ENCODE measurements at regions not wholly inside any gene's neighbourhood (a gene's known extent, or its start where the extent isn't known, plus 50 kb on each side); places are given as distances from the start of the nearest gene placed in this dataset.
"Not testable (repeated sequence)": the region's sequence is repeated elsewhere in the genome, so short reads cannot be mapped to it uniquely, and the experiment has no call there.

DNA sequence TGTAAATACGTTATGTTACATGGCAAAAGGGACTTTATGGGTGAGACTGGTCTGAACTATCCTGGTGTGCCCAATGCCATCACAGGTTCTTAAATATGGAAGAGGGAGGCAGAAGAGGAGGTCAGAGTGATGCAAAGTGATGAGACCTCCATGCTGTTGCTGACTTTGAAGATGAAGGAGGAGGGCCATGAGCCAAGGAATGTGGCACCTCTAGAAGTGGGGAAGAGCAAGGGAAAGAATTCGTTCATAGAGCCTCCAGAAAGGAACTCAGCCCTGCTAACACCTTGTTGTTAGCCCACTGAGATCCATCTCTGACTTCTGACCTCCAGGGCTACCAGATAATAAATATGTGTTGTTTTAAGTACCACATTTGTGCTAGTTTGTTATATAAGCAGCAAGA lies 462.0 kb downstream of the RPS6KC1 start:
- WGBS (ENCODE audit: low lambda C conversion rate, missing lambda C conversion rate), result 71% methylated on average over 2 of the region's 2 CpGs
- no peaks in the 10 kb centered on the region for H3K79me2 ChIP-seq
- H3K4me3 ChIP-seq, result no peak overlapping the region
- H3K27ac ChIP-seq, result no peak overlapping the region
- H2AFZ ChIP-seq, result no peak overlapping the region
- no peaks in the 10 kb centered on the region for H3K4me1 ChIP-seq (ENCODE audit: insufficient read depth)
- no peak for TF ChIP-seq EZH2phosphoT487 (IDR thresholded peaks at IDR 0.05; ENCODE audit: low read depth, severe bottlenecking, unreplicated experiment)
- TF ChIP-seq EZH2 (IDR thresholded peaks at IDR 0.05; ENCODE audit: borderline replicate concordance), result no peak
- TF ChIP-seq, protein P1, sequence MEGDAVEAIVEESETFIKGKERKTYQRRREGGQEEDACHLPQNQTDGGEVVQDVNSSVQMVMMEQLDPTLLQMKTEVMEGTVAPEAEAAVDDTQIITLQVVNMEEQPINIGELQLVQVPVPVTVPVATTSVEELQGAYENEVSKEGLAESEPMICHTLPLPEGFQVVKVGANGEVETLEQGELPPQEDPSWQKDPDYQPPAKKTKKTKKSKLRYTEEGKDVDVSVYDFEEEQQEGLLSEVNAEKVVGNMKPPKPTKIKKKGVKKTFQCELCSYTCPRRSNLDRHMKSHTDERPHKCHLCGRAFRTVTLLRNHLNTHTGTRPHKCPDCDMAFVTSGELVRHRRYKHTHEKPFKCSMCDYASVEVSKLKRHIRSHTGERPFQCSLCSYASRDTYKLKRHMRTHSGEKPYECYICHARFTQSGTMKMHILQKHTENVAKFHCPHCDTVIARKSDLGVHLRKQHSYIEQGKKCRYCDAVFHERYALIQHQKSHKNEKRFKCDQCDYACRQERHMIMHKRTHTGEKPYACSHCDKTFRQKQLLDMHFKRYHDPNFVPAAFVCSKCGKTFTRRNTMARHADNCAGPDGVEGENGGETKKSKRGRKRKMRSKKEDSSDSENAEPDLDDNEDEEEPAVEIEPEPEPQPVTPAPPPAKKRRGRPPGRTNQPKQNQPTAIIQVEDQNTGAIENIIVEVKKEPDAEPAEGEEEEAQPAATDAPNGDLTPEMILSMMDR (IDR thresholded peaks at IDR 0.05; ENCODE audit: poor library complexity), result no peak
- H3K36me3 ChIP-seq (replicated peaks; ENCODE audit: insufficient read depth, low read depth), result no peaks in the 10 kb centered on the region
- no peaks in the 10 kb centered on the region for H4K20me1 ChIP-seq (ENCODE audit: insufficient read depth, poor library complexity, severe bottlenecking)
- DNase-seq (ENCODE audit: low spot score), result no peak
- peaks cover 2% of the 10 kb centered on the region for H3K27me3 ChIP-seq
- no peaks in the 10 kb centered on the region for H3K9me3 ChIP-seq (ENCODE audit: low read depth)
- no peaks in the 10 kb centered on the region for H3K9me2 ChIP-seq (replicated peaks; ENCODE audit: insufficient read depth)
- H3K4me2 ChIP-seq, result no peak overlapping the region

DNA sequence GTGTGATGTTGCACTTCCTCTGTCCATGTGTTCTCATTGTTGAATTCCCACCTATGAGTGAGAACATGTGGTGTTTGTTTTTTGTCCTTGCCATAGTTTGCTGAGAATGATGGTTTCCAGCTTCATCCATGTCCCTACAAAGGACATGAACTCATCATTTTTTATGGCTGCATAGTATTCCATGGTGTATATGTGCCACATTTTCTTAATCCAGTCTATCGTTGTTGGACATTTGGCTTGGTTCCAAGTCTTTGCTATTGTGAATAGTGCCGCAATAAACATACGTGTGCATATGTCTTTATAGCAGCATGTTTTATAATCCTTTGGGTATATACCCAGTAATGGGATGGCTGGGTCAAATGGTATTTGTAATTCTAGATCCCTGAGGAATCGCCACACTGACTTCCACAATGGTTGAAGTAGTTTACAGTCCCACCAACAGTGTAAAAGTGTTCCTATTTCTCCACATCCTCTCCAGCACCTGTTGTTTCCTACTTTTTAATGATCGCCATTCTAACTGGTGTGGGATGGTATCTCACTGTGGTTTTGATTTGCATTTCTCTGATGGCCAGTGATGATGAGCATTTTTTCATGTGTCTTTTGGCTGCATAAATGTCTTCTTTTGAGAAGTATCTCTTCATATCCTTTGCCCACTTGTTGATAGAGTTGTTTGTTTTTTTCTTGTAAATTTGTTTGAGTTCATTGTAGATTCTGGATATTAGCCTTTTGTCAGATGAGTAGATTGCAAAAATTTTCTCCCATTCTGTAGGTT lies 463.6 kb downstream of the RPS6KC1 start:
- not testable (repeated sequence) for H3K27me3 ChIP-seq; H3K27ac ChIP-seq; H3K4me2 ChIP-seq; H3K4me1 ChIP-seq (ENCODE audit: insufficient read depth); H3K9me2 ChIP-seq (replicated peaks; ENCODE audit: insufficient read depth); H3K4me3 ChIP-seq; H2AFZ ChIP-seq; DNase-seq (ENCODE audit: low spot score); H3K36me3 ChIP-seq (replicated peaks; ENCODE audit: insufficient read depth, low read depth); H4K20me1 ChIP-seq (ENCODE audit: insufficient read depth, poor library complexity, severe bottlenecking); H3K79me2 ChIP-seq; H3K9me3 ChIP-seq (ENCODE audit: low read depth)
- 93% methylated on average over 5 of the region's 5 CpGs for WGBS (ENCODE audit: low lambda C conversion rate, missing lambda C conversion rate)

DNA sequence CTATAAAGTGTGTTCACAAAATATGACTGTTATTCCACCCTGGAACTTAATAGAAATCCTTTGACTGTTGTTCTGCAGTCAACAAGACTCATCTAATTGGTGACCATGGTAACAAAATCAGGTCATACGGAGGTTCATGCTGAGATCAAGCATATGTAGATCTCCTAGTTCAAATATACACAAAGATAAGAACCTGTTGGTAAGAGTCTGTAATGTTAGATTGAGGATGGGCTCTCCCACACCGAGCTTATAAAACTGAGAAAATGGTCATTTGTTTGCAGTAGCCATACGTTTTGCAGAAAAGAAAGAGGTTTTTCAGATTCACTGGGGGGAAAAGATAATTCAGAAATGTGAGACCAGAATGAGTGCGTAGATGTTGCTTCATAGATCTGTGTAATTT lies 468.1 kb downstream of the RPS6KC1 start:
- no peaks in the 10 kb centered on the region for H3K79me2 ChIP-seq
- peak; percentile 18 for DNase-seq (ENCODE audit: low spot score)
- TF ChIP-seq, protein P1 (IDR thresholded peaks at IDR 0.05; ENCODE audit: poor library complexity), result no peak
- no peak for TF ChIP-seq EZH2phosphoT487 (IDR thresholded peaks at IDR 0.05; ENCODE audit: low read depth, severe bottlenecking, unreplicated experiment)
- no peak for TF ChIP-seq EZH2 (IDR thresholded peaks at IDR 0.05; ENCODE audit: borderline replicate concordance)
- H3K9me3 ChIP-seq (ENCODE audit: low read depth), result no peaks in the 10 kb centered on the region
- no peaks in the 10 kb centered on the region for H4K20me1 ChIP-seq (ENCODE audit: insufficient read depth, poor library complexity, severe bottlenecking)
- no peaks in the 10 kb centered on the region for H3K36me3 ChIP-seq (replicated peaks; ENCODE audit: insufficient read depth, low read depth)
- no peak overlapping the region for H3K27ac ChIP-seq
- H2AFZ ChIP-seq, result no peak overlapping the region
- WGBS (ENCODE audit: low lambda C conversion rate, missing lambda C conversion rate), result 21% methylated on average over 4 of the region's 4 CpGs
- no peak overlapping the region for H3K4me3 ChIP-seq
- no peaks in the 10 kb centered on the region for H3K9me2 ChIP-seq (replicated peaks; ENCODE audit: insufficient read depth)
- no peaks in the 10 kb centered on the region for H3K27me3 ChIP-seq
- peak overlapping the region; percentile 38 for H3K4me2 ChIP-seq
- peaks cover 6% of the 10 kb centered on the region for H3K4me1 ChIP-seq (ENCODE audit: insufficient read depth)

DNA sequence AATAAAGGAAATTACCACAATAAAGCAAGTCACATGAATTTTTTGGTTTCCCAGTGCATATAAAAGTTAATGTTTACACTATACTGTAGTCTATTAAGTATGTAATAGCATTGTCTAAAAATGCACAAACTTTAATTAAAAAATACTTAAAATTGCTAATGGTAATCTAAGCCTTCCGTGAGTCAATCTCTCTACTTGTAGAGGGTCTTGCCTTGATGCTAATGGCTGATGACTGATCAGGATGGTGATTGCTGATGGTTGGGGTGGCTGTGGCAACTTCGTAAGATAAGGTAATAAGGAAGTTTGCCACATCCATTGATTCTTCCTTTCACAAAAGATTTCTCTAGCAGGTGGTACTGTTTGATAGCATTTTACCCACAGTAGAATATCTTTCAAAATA lies 466.6 kb upstream of the PROX1 start:
- no peaks in the 10 kb centered on the region for H3K27me3 ChIP-seq
- TF ChIP-seq EZH2 (IDR thresholded peaks at IDR 0.05; ENCODE audit: borderline replicate concordance) (no peak), EZH2phosphoT487 (IDR thresholded peaks at IDR 0.05; ENCODE audit: low read depth, severe bottlenecking, unreplicated experiment) (no peak)
- TF ChIP-seq, protein P1 (IDR thresholded peaks at IDR 0.05; ENCODE audit: poor library complexity), result no peak
- WGBS (ENCODE audit: low lambda C conversion rate, missing lambda C conversion rate), result 86% methylated on average over 2 of the region's 2 CpGs

More for the DNA sequence above, 466.6 kb upstream of the PROX1 start:
- H3K9me3 ChIP-seq (ENCODE audit: low read depth), result no peaks in the 10 kb centered on the region
- H4K20me1 ChIP-seq (ENCODE audit: insufficient read depth, poor library complexity, severe bottlenecking), result no peaks in the 10 kb centered on the region
- DNase-seq (ENCODE audit: low spot score), result no peak
- H2AFZ ChIP-seq, result no peak overlapping the region
- H3K4me2 ChIP-seq, result no peak overlapping the region
- H3K4me1 ChIP-seq (ENCODE audit: insufficient read depth), result peaks cover 6% of the 10 kb centered on the region
- no peaks in the 10 kb centered on the region for H3K36me3 ChIP-seq (replicated peaks; ENCODE audit: insufficient read depth, low read depth)
- H3K79me2 ChIP-seq, result no peaks in the 10 kb centered on the region
- H3K9me2 ChIP-seq (replicated peaks; ENCODE audit: insufficient read depth), result no peaks in the 10 kb centered on the region
- H3K4me3 ChIP-seq, result no peak overlapping the region
- H3K27ac ChIP-seq, result no peak overlapping the region

Measured in hepatocyte (in vitro differentiated cells).